ENCODE measurements at regions not wholly inside any gene's neighbourhood (a gene's known extent, or its start where the extent isn't known, plus 50 kb on each side); places are given as distances from the start of the nearest gene placed in this dataset.
"Not testable (repeated sequence)": the region's sequence is repeated elsewhere in the genome, so short reads cannot be mapped to it uniquely, and the experiment has no call there.

DNA sequence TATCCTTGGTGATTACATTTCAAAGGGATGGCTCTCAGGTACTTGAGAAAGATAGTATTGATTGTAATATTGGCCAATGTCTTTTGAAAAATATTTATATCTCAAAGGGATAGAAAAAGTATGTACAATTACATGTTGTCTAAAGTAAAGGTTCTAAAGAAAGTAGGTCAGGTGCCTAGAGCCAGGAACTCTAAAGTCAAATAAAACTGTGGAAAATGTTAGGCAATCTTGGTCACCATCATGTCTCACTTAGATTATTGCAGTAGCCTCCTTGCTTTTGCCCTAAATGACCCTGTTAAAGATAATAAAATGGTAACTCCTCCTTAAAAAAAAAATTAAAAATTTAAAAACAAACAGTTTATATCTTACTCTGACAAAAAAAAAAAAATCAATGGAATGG lies 198.5 kb upstream of the ARPP21 start:
- ChIA-PET POLR2A (no interaction called here), CTCF (no interaction called here)
- Histone ChIP-seq H3K4me3 (ENCODE audit: low read depth, low read length) (no peak overlapping the region), H3K27me3 (ENCODE audit: control insufficient read depth, insufficient read depth, low read length) (no peaks in the 10 kb centered on the region), H3K36me3 (ENCODE audit: control insufficient read depth, insufficient read depth, low read length) (no peaks in the 10 kb centered on the region)
- TF ChIP-seq, protein P1, sequence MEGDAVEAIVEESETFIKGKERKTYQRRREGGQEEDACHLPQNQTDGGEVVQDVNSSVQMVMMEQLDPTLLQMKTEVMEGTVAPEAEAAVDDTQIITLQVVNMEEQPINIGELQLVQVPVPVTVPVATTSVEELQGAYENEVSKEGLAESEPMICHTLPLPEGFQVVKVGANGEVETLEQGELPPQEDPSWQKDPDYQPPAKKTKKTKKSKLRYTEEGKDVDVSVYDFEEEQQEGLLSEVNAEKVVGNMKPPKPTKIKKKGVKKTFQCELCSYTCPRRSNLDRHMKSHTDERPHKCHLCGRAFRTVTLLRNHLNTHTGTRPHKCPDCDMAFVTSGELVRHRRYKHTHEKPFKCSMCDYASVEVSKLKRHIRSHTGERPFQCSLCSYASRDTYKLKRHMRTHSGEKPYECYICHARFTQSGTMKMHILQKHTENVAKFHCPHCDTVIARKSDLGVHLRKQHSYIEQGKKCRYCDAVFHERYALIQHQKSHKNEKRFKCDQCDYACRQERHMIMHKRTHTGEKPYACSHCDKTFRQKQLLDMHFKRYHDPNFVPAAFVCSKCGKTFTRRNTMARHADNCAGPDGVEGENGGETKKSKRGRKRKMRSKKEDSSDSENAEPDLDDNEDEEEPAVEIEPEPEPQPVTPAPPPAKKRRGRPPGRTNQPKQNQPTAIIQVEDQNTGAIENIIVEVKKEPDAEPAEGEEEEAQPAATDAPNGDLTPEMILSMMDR (IDR thresholded peaks at IDR 0.05; ENCODE audit: insufficient read depth, low read depth, low read length) = no peak
- DNase-seq (ENCODE audit: low read depth) = no peak

GRCh38 chr3:35446896-35447295 lies 192.4 kb upstream of the ARPP21 start:
- ChIA-PET CTCF (no interaction called here), POLR2A (no interaction called here)
- DNase-seq (ENCODE audit: low read depth) = no peak
- H3K27me3 ChIP-seq (ENCODE audit: control insufficient read depth, insufficient read depth, low read length) = no peaks in the 10 kb centered on the region
- no peak overlapping the region for H3K4me3 ChIP-seq (ENCODE audit: low read depth, low read length)
- TF ChIP-seq, protein P1 (IDR thresholded peaks at IDR 0.05; ENCODE audit: insufficient read depth, low read depth, low read length) = no peak
- no peaks in the 10 kb centered on the region for H3K36me3 ChIP-seq (ENCODE audit: control insufficient read depth, insufficient read depth, low read length)

GRCh38 chr3:35448121-35448520 lies 191.2 kb upstream of the ARPP21 start:
- no peaks in the 10 kb centered on the region for H3K27me3 ChIP-seq (ENCODE audit: control insufficient read depth, insufficient read depth, low read length)
- CTCF ChIA-PET = no interaction called here
- no peak overlapping the region for H3K4me3 ChIP-seq (ENCODE audit: low read depth, low read length)
- TF ChIP-seq, protein P1 (IDR thresholded peaks at IDR 0.05; ENCODE audit: insufficient read depth, low read depth, low read length) = no peak
- DNase-seq (ENCODE audit: low read depth) = no peak
- H3K36me3 ChIP-seq (ENCODE audit: control insufficient read depth, insufficient read depth, low read length) = no peaks in the 10 kb centered on the region
- POLR2A ChIA-PET = no interaction called here

DNA sequence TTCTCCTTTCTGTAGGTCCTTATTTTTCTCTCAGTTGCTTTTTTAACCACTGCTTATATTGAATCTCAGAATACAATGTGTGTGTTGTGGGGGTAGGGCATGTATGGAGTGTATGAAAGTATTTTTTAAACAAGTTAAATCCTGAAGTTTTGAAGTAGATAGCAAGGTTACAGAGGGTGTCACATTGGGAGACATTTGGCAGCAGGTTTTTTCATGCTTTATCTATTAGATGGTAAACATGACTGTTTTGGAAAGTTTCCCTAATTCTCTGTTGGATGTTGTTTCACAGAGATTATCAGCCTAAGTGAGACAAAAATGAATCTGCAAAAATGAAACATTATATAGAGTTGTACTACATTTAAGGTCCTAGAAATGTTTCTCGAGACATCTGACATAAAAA lies 190.6 kb upstream of the ARPP21 start:
- TF ChIP-seq, protein P1 (IDR thresholded peaks at IDR 0.05; ENCODE audit: insufficient read depth, low read depth, low read length) = no peak
- Histone ChIP-seq H3K36me3 (ENCODE audit: control insufficient read depth, insufficient read depth, low read length) (no peaks in the 10 kb centered on the region), H3K27me3 (ENCODE audit: control insufficient read depth, insufficient read depth, low read length) (no peaks in the 10 kb centered on the region), H3K4me3 (ENCODE audit: low read depth, low read length) (no peak overlapping the region)
- ChIA-PET CTCF (no interaction called here), POLR2A (no interaction called here)
- DNase-seq (ENCODE audit: low read depth) = no peak

DNA sequence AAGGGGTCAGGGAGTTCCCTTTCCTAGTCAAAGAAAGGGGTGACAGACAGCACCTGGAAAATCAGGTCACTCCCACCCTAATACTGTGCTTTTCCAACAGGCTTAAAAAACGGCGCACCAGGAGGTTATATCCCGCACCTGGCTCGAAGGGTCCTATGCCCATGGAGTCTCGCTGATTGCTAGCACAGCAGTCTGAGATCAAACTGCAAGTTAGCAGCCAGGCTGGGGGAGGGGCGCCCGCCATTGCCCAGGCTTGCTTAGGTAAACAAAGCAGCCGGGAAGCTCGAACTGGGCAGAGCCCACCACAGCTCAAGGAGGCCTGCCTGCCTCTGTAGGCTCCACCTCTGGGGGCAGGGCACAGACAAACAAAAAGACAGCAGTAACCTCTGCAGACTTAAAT lies 184.5 kb upstream of the ARPP21 start:
- H3K4me3 ChIP-seq (ENCODE audit: low read depth, low read length); H3K27me3 ChIP-seq (ENCODE audit: control insufficient read depth, insufficient read depth, low read length); H3K36me3 ChIP-seq (ENCODE audit: control insufficient read depth, insufficient read depth, low read length); CTCF ChIA-PET; DNase-seq (ENCODE audit: low read depth); POLR2A ChIA-PET: not testable (repeated sequence)

- no peak for DNase-seq (ENCODE audit: low read depth)
- CTCF ChIA-PET = no interaction called here
- POLR2A ChIA-PET = no interaction called here
- H3K4me3 ChIP-seq (ENCODE audit: low read depth, low read length) = no peak overlapping the region
- TF ChIP-seq, protein P1 (IDR thresholded peaks at IDR 0.05; ENCODE audit: insufficient read depth, low read depth, low read length) = no peak
- H3K36me3 ChIP-seq (ENCODE audit: control insufficient read depth, insufficient read depth, low read length) = no peaks in the 10 kb centered on the region
- no peaks in the 10 kb centered on the region for H3K27me3 ChIP-seq (ENCODE audit: control insufficient read depth, insufficient read depth, low read length)
Measured at GRCh38 chr3:35473956-35474355, 165.4 kb upstream of the ARPP21 start.

- H3K27me3 ChIP-seq (ENCODE audit: control insufficient read depth, insufficient read depth, low read length); DNase-seq (ENCODE audit: low read depth); POLR2A ChIA-PET; CTCF ChIA-PET; H3K4me3 ChIP-seq (ENCODE audit: low read depth, low read length); H3K36me3 ChIP-seq (ENCODE audit: control insufficient read depth, insufficient read depth, low read length): not testable (repeated sequence)
Measured at GRCh38 chr3:35482566-35482965, 156.8 kb upstream of the ARPP21 start.

All from BJ (cell line).